OCI-LY7 (cell line): ENCODE measurements at regions not wholly inside any gene's neighbourhood (a gene's known extent, or its start where the extent isn't known, plus 50 kb on each side); places are given as distances from the start of the nearest gene placed in this dataset.

Experiments used
- BruUV-seq: library from RNA; stranded (reverse); fragments of 400-500 nt; replicated peaks from 2 replicates; lab custom pipeline; 2021; lab: Mats Ljungman, UMichigan
- CTCF ChIA-PET: fragments of 300-600 bp; sonication (Branson Sonifier 250); formaldehyde crosslinking; loops from one replicate; lab custom pipeline; 2022; ENCODE audit warnings: antibody characterized with exemption; ENCODE audit not compliant: unreplicated experiment; lab: Charles Lee
- POLR2A ChIA-PET: fragments of 300-600 bp; sonication (Branson Sonifier 250); formaldehyde crosslinking; loops from one replicate; lab custom pipeline; 2022; ENCODE audit warnings: antibody characterized with exemption; lab: Charles Lee
- DNase-seq: peaks from one replicate; pipeline ENCODE4 v3.0.0-alpha.2; 2015; ENCODE audit warnings: low spot score
- H2AFZ ChIP-seq: fragments of 200-600 bp; sonication (generic), shearing (Covaris generic); 2 replicates; pipeline ENCODE4 v1.6.1; 2014; ENCODE audit warnings: mild to moderate bottlenecking, antibody characterized with exemption, low read length, moderate library complexity
- H3K27ac ChIP-seq: fragments of 200-600 bp; sonication (generic); 2 replicates; pipeline ENCODE4 v1.5.1; 2014; ENCODE audit warnings: mixed run types, low read depth, mild to moderate bottlenecking, moderate library complexity, low read length, inconsistent platforms; ENCODE audit not compliant: poor library complexity, severe bottlenecking
- H3K36me3 ChIP-seq: fragments of 200-600 bp; sonication (generic); 2 replicates; pipeline ENCODE4 v1.6.1; 2014; ENCODE audit warnings: mild to moderate bottlenecking, antibody characterized with exemption, low read length, moderate library complexity, mixed read lengths; ENCODE audit not compliant: insufficient read depth
- H3K4me1 ChIP-seq: fragments of 200-600 bp; sonication (generic); 2 replicates; pipeline ENCODE4 v1.5.1; 2014; ENCODE audit warnings: mild to moderate bottlenecking, low read length; ENCODE audit not compliant: insufficient read depth, poor library complexity, severe bottlenecking
- H3K4me2 ChIP-seq: fragments of 200-600 bp; sonication (generic); 2 replicates; pipeline ENCODE4 v1.6.1; 2014; ENCODE audit warnings: mild to moderate bottlenecking, low read length
- H3K4me3 ChIP-seq: fragments of 200-600 bp; sonication (generic); 2 replicates; pipeline ENCODE4 v1.5.1; 2014; ENCODE audit warnings: mild to moderate bottlenecking, low read depth, low read length; ENCODE audit not compliant: poor library complexity, severe bottlenecking
- H3K79me2 ChIP-seq: fragments of 200-600 bp; sonication (generic); 2 replicates; pipeline ENCODE4 v1.6.1; 2016; ENCODE audit warnings: low read depth, mild to moderate bottlenecking, low read length, moderate library complexity, mixed read lengths; ENCODE audit not compliant: insufficient read depth
- H3K9me2 ChIP-seq: fragments of 200-600 bp; sonication (generic); 2 replicates; pipeline ENCODE4 v1.6.1; 2016; ENCODE audit warnings: mild to moderate bottlenecking, low read length, mixed read lengths; ENCODE audit not compliant: insufficient read depth
- H3K9me3 ChIP-seq: fragments of 200-600 bp; sonication (generic); 2 replicates; pipeline ENCODE4 v1.6.1; 2014; ENCODE audit warnings: mild to moderate bottlenecking, mixed run types, low read length, mixed read lengths
- H4K20me1 ChIP-seq: fragments of 200-600 bp; sonication (generic); 2 replicates; pipeline ENCODE4 v1.6.1; 2014; ENCODE audit warnings: mild to moderate bottlenecking, antibody characterized with exemption, low read length, moderate library complexity, mixed read lengths; ENCODE audit not compliant: insufficient read depth
- CTCF ChIP-seq: fragments of 200-600 bp; sonication (generic); conservative IDR thresholded peaks from 2 replicates; pipeline ENCODE4 v1.5.1; 2014; ENCODE audit warnings: mild to moderate bottlenecking, antibody characterized with exemption, low read length, moderate library complexity, mixed read lengths
- EZH2phosphoT487 ChIP-seq: fragments of 200-600 bp; sonication (generic); IDR thresholded peaks from 2 replicates; pipeline ENCODE4 v1.6.1; 2018; ENCODE audit warnings: low read depth, borderline replicate concordance, mild to moderate bottlenecking, mixed run types, antibody characterized with exemption, low read length, moderate library complexity, mixed read lengths
- intact Hi-C: fragments of 100-400 bp; cut with micrococcal nuclease; formaldehyde crosslinking; loops from one replicate; pipeline ENCODE4 v1.10.0; 2022; ENCODE audit not compliant: unreplicated experiment

GRCh38 chr1:184875218-184875617, 99.1 kb downstream of the NIBAN1 start:
- intact Hi-C loops, result no loop called here
- TF ChIP-seq EZH2phosphoT487, result no peak
- no peak for TF ChIP-seq CTCF
- POLR2A ChIA-PET, result no interaction called here
- Histone ChIP-seq H2AFZ (no peak overlapping the region), H3K79me2 (no peaks in the 10 kb centered on the region), H3K9me2 (no peaks in the 10 kb centered on the region; the same call in 1 of the 2 replicates), H3K4me3 (no peak overlapping the region), H3K27ac (no peak overlapping the region), H4K20me1 (no peaks in the 10 kb centered on the region), H3K4me1 (no peaks in the 10 kb centered on the region), H3K4me2 (no peak overlapping the region), H3K9me3 (no peaks in the 10 kb centered on the region), H3K36me3 (no peaks in the 10 kb centered on the region)
- BruUV-seq, result no TSS peak
- CTCF ChIA-PET, result no interaction called here
- DNase-seq, result no peak

DNA sequence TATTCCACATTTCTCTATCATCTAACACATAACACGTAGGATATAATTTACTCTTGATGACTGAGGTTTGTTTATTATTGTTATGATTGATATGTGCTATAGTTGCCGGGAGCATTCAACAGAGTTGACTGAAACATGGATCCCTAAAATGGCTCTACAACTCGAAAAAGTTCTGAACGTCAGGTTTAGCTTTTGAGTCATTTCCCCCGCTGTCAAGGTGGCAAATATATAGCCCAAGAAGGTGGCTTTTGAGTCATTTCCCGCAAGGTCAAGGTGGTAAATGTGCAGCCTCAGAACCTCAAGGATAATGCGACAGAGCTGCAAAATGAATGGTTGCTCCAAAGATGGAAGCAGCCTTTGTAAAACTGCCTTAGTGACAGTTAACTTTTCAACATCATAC, 104.0 kb downstream of the NIBAN1 start:
- TF ChIP-seq EZH2phosphoT487, result no peak
- no peak for TF ChIP-seq CTCF
- H2AFZ ChIP-seq, result no peak overlapping the region
- H3K79me2 ChIP-seq, result no peaks in the 10 kb centered on the region
- no peaks in the 10 kb centered on the region for H3K36me3 ChIP-seq
- ChIA-PET CTCF (no interaction called here), POLR2A (interaction anchor here (0.7 kb wide), 1 partner anchor 41 kb away, joined by 3 read pairs; no protein-coding TSS in a partner anchor)
- no peaks in the 10 kb centered on the region; the same call in 1 of the 2 replicates for H3K9me2 ChIP-seq
- DNase-seq, result no peak
- no peak overlapping the region for H3K27ac ChIP-seq
- H3K9me3 ChIP-seq, result no peaks in the 10 kb centered on the region
- H4K20me1 ChIP-seq, result no peaks in the 10 kb centered on the region
- H3K4me2 ChIP-seq, result no peak overlapping the region
- no peaks in the 10 kb centered on the region for H3K4me1 ChIP-seq
- intact Hi-C loops, result no loop called here
- BruUV-seq, result no TSS peak
- no peak overlapping the region for H3K4me3 ChIP-seq

DNA sequence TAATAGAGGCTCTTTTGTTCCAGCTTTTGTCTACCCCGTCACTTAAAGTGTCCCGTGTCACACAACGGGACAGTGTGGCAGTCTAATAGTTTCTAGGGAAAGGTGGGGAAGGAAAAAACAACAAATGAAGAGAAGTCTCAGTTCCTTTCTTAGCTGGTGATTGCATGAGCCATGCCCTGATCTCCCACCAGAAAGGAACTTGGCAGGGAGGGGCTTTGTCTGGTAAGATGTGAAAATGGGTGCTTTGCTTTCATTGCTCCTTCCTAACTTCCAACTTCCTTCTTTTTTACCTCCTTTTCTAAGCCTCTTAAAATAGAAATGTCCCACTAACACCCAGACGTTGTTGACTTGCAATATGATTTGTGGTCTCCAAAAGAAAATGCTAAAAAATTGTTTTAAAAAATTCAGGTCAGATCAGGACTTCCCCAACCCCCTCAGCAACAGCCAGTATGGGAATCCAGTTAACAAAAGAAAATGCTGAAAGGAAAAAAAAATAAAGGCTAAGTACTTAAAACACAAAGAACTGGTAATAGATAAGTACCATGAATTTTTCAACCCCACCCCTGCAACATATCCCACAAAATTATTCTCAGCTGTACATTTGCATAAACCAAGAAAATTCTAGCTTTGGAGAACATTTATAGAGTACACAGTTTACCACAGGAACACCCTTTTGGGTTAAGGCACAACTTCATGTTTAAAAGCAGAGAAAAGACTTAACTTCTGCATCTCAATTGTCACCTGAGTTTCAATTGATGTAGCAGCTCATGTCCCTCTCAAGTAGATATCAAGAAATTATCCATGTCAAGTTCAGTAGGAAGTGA, 106.2 kb downstream of the NIBAN1 start:
- POLR2A ChIA-PET, result no interaction called here
- Histone ChIP-seq H3K4me2 (no peak overlapping the region), H3K4me1 (no peaks in the 10 kb centered on the region), H3K4me3 (no peak overlapping the region), H3K36me3 (no peaks in the 10 kb centered on the region), H3K9me2 (no peaks in the 10 kb centered on the region), H3K27ac (no peak overlapping the region), H2AFZ (no peak overlapping the region), H3K79me2 (no peaks in the 10 kb centered on the region), H4K20me1 (no peaks in the 10 kb centered on the region), H3K9me3 (no peaks in the 10 kb centered on the region)
- intact Hi-C loops, result no loop called here
- DNase-seq, result no peak
- TF ChIP-seq CTCF, result no peak
- no peak for TF ChIP-seq EZH2phosphoT487
- CTCF ChIA-PET, result no interaction called here
- BruUV-seq, result no TSS peak
